ENCODE measurements at regions not wholly inside any gene's neighbourhood (a gene's known extent, or its start where the extent isn't known, plus 50 kb on each side); places are given as distances from the start of the nearest gene placed in this dataset.

- Histone ChIP-seq H3K9me3 (replicated peaks; ENCODE audit: control insufficient read depth, insufficient read depth, low read depth, low read length) (no peaks in the 10 kb centered on the region; the same call in 1 of the 2 replicates), H3K9ac (ENCODE audit: insufficient read depth in 1 of 2, low read depth in 2 of 2, low read length in 2 of 2) (no peak overlapping the region), H3K27ac (ENCODE audit: extremely low read depth, low read depth, low read length) (no peak overlapping the region), H3K9me1 (ENCODE audit: control insufficient read depth, insufficient read depth, low read length) (no peaks in the 10 kb centered on the region), H3K27me3 (ENCODE audit: control insufficient read depth in 2 of 2, insufficient read depth in 2 of 2, low read length in 2 of 2) (no peaks in the 10 kb centered on the region), H2AFZ (ENCODE audit: low read depth, low read length) (no peak overlapping the region), H3K4me3 (no peak overlapping the region), H3K4me2 (ENCODE audit: insufficient read depth, low read length) (no peak overlapping the region), H3K79me2 (ENCODE audit: control insufficient read depth, insufficient read depth, low read length) (no peaks in the 10 kb centered on the region), H3K4me1 (replicated peaks in 1 of 2; ENCODE audit: control insufficient read depth in 2 of 2, insufficient read depth in 2 of 2, low read length in 2 of 2) (no peaks in the 10 kb centered on the region), H3K36me3 (ENCODE audit: control insufficient read depth, insufficient read depth, low read length) (no peaks in the 10 kb centered on the region), H4K20me1 (replicated peaks; ENCODE audit: control insufficient read depth, insufficient read depth, low read length) (no peaks in the 10 kb centered on the region)
- intact Hi-C loops (cut with micrococcal nuclease) (no loop called here), in situ Hi-C loops (cut with MboI) (no loop called here)
- ChIA-PET CTCF (ENCODE audit: low intra/inter-chr PET ratio) (no interaction called here), POLR2A (no interaction called here)
- DNase-seq (ENCODE audit: extremely low read depth in 1 of 4, low spot score in 3 of 4) (no peak), FAIRE-seq (no peak), ATAC-seq (no peak)
- TF ChIP-seq IFI16 (CRISPR knock-in tag; IDR thresholded peaks at IDR 0.05): no peak
- TF ChIP-seq NR2C1 (IDR thresholded peaks at IDR 0.05): no peak
- no peak for TF ChIP-seq NR2C1 (tag; IDR thresholded peaks at IDR 0.05)
- peak; percentile 68; the same call in 1 of the 2 replicates for TF ChIP-seq ZSCAN32 (CRISPR knock-in tag; IDR thresholded peaks at IDR 0.05)
- no peak for TF ChIP-seq MYBL2 (IDR thresholded peaks at IDR 0.05; ENCODE audit: low read depth)
- no peak for TF ChIP-seq MYBL2 (CRISPR knock-in tag; IDR thresholded peaks at IDR 0.05; ENCODE audit: borderline replicate concordance)
- TF ChIP-seq CSDE1 (IDR thresholded peaks at IDR 0.05): no peak
- TF ChIP-seq ATF4 (CRISPR knock-in tag; IDR thresholded peaks at IDR 0.05): peak; percentile 55; the same call in 1 of the 2 replicates
- peak; percentile 56; the same call in 1 of the 2 replicates for TF ChIP-seq ATF3 (IDR thresholded peaks at IDR 0.05)
- no peak for TF ChIP-seq ATF3 (CRISPR knock-in tag; conservative IDR thresholded peaks at IDR 0.05)
- TF ChIP-seq ZNF274 (IDR thresholded peaks at IDR 0.05; ENCODE audit: borderline replicate concordance, low read depth, low read length): no peak
- TF ChIP-seq HMGN3 (IDR thresholded peaks at IDR 0.05; ENCODE audit: borderline replicate concordance, extremely low read depth, insufficient read length, low read depth, low read length): no peak
- no peak for TF ChIP-seq ILK (tag; IDR thresholded peaks at IDR 0.05; ENCODE audit: borderline replicate concordance, low read depth)
- no peak for TF ChIP-seq PHF21A (IDR thresholded peaks at IDR 0.05; ENCODE audit: borderline replicate concordance, low read depth)
- no peak for TF ChIP-seq HCFC1 (IDR thresholded peaks at IDR 0.05; ENCODE audit: low read depth, low read length)
- TF ChIP-seq ZNF184 (CRISPR knock-in tag; IDR thresholded peaks at IDR 0.05): no peak
- no peak for TF ChIP-seq ZNF449 (CRISPR knock-in tag; IDR thresholded peaks at IDR 0.05)
- TF ChIP-seq NR3C1 (CRISPR knock-in tag; IDR thresholded peaks at IDR 0.05): no peak
- no peak for TF ChIP-seq NFE2L1 (tag; IDR thresholded peaks at IDR 0.05; ENCODE audit: borderline replicate concordance, low read depth)
- no peak for TF ChIP-seq CEBPG (CRISPR knock-in tag; IDR thresholded peaks at IDR 0.05)
- TF ChIP-seq CEBPG (tag; conservative IDR thresholded peaks at IDR 0.05 in 1 of 2, IDR thresholded peaks at IDR 0.05 in 1 of 2): peak in 1 of 2 experiments; percentile 85; a peak in 2 of 4 replicates
- no TSS peak for BruUV-seq (replicated peaks)
Observed at GRCh38 chr2:155481141-155481540, 782.6 kb downstream of the KCNJ3 start.

Data from K562 (cell line).